Keratinocyte (primary cell): ENCODE measurements at regions not wholly inside any gene's neighbourhood (a gene's known extent, or its start where the extent isn't known, plus 50 kb on each side); places are given as distances from the start of the nearest gene placed in this dataset.

Experiments used
- EZH2 ChIP-seq: IDR thresholded peaks from one replicate; pipeline ENCODE4 v1.6.1; 2012; ENCODE audit warnings: inconsistent platforms, mild to moderate bottlenecking, low read length, moderate library complexity
- TF ChIP-seq, protein P1 (sequence below), 3 experiments: IDR thresholded peaks in 1 of 3; conservative IDR thresholded peaks in 1 of 3; optimal IDR thresholded peaks in 1 of 3; 2 replicates in 2 of 3; 3 replicates in 1 of 3; pipeline versions ENCODE3 to v1.5.1; 2011; ENCODE audit warnings: low read length in 3 of 3, mild to moderate bottlenecking in 3 of 3, moderate library complexity in 2 of 3, control low read depth in 1 of 3, inconsistent platforms in 1 of 3; ENCODE audit not compliant: insufficient read depth in 2 of 3; ENCODE audit errors: extremely low read depth in 1 of 3

DNA sequence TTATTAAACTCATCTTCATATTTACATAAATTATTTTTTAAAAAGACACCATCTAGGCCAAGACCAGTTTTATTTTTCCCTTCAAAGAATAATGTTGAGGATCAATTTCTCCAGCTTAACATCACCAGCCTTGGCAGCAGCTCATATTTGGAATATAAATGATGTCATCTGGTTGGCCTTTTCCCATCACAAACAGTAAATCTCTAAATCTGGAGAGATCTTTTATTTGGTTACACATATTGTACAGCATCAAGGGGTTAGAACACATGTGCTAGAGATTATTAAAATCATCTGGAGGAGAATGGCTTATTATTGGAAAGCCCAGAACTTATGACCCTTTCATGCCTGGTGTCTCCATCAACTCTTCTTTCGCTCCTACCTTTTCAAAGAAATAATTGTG is 508.8 kb downstream of the PLPP3 start:
- TF ChIP-seq, protein P1, sequence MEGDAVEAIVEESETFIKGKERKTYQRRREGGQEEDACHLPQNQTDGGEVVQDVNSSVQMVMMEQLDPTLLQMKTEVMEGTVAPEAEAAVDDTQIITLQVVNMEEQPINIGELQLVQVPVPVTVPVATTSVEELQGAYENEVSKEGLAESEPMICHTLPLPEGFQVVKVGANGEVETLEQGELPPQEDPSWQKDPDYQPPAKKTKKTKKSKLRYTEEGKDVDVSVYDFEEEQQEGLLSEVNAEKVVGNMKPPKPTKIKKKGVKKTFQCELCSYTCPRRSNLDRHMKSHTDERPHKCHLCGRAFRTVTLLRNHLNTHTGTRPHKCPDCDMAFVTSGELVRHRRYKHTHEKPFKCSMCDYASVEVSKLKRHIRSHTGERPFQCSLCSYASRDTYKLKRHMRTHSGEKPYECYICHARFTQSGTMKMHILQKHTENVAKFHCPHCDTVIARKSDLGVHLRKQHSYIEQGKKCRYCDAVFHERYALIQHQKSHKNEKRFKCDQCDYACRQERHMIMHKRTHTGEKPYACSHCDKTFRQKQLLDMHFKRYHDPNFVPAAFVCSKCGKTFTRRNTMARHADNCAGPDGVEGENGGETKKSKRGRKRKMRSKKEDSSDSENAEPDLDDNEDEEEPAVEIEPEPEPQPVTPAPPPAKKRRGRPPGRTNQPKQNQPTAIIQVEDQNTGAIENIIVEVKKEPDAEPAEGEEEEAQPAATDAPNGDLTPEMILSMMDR (optimal IDR thresholded peaks at IDR 0.05 in 1 of 3, IDR thresholded peaks at IDR 0.05 in 1 of 3, conservative IDR thresholded peaks at IDR 0.05 in 1 of 3; ENCODE audit: extremely low read depth in 1 of 3, insufficient read depth in 2 of 3, low read length in 3 of 3), result no peak
- TF ChIP-seq EZH2, result no peak
